HG03108 (cell line): ENCODE measurements at regions not wholly inside any gene's neighbourhood (a gene's known extent, or its start where the extent isn't known, plus 50 kb on each side); places are given as distances from the start of the nearest gene placed in this dataset.

ENCODE experiments used
- ATAC-seq: cut with Tn5 transposase; IDR thresholded peaks from one replicate; pipeline ENCODE4 v1.9.1; 2021; ENCODE audit warnings: moderate library complexity; ENCODE audit not compliant: unreplicated experiment

GRCh38 chr4:151908734-151909497 lies 148.1 kb upstream of the GATB start:
- ATAC-seq = no peak

- no peak for ATAC-seq
These were observed 147.4 kb upstream of the GATB start for GRCh38 chr4:151908201-151908600.

GRCh38 chr4:151906438-151906837 lies 145.6 kb upstream of the GATB start:
- ATAC-seq = no peak

DNA sequence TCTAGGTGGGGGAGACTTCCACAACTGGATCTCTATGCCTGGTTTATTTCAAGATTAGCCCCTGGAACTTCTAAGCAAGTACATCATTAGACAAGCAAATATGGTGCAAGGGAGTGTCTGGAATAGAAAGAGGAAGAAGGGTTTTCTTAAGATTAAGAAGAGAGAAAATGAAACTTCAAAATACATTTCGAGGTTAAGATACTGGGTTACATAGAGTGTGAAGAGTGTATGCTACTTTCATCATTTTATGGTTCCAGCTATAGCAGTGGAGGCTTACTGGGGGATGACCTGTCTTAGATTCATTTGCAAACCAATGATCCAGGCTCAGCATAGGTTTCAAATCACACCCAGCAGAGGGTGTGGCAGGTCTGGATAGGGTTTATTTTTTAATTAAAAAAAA lies 144.4 kb upstream of the GATB start:
- peak; percentile 83 for ATAC-seq

DNA sequence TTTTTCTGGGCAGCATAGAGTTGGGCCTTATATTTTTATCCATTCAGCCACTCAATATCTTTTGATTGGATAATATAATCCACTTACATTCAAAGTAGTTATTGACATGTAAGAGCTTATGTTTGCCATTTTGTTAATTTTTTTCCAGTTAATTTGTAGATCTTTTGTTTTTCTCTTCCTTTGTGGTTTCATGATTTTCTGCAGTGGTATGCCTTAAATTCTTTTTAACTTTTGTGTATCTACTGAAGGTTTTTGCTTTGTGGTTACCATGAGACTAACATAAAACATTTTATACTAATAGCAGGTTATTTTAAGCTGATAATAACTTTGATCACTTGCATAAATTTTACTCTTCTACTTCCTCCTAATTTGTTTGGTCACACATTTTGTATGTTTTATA lies 140.8 kb upstream of the GATB start:
- no peak for ATAC-seq

DNA sequence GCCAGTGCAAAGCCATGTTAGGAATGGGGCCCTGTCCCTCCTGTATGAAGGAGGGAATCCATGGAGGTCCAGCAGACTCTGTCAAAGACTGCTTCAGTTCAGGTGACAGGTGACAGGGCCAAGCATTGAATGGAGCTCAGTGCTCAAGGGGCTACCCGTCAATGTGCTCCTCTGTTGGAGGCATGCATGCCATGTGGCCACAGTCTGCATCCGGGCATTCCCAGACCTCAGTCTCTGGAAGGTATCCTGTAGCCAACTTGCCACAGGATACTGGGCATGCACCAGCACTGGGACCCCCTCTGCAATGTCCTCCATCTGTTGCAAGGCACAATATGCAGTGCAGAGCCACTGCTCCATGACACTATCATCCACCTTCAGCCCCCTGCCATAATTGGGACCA lies 136.1 kb upstream of the GATB start:
- no peak for ATAC-seq

DNA sequence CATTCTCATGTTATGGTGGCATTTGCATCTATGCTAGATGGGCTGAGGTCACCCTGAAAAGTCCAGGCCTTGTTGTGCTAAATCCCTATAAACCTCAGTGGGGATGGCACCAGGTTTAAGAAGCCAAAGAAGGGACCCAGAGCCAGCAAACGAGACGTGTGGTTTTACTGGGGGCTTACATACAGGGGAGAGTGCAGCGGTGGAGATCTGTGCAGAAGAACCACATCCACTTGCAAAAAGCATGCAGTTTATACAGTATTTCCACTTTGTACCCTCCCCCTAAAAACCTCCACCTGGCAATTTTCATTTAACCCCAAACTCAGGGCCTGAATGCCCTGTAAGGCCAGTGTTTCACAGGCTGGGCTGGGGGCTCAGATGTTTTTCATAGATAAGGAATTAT lies 134.9 kb upstream of the GATB start:
- ATAC-seq = no peak

DNA sequence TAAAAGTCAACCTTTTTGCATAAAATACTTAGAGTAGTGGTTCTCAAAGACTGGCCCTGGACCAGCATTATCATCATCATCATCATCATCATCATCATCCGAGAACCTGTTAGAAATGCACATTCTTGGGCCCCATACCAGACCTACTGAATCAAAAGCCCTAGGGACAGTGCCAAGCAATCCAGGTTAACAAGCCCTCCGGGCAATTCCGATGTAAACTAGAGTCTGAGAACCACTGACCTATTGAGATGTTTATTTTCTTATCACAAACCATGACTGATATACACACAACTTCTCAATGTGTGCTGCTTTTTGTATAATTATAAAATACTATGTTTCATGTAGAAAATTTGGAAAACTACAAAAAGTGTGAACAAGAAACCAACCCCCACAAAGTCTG lies 133.4 kb upstream of the GATB start:
- no peak for ATAC-seq

- peak; percentile 53 for ATAC-seq
These were observed 127.6 kb upstream of the GATB start for GRCh38 chr4:151888367-151888866.

DNA sequence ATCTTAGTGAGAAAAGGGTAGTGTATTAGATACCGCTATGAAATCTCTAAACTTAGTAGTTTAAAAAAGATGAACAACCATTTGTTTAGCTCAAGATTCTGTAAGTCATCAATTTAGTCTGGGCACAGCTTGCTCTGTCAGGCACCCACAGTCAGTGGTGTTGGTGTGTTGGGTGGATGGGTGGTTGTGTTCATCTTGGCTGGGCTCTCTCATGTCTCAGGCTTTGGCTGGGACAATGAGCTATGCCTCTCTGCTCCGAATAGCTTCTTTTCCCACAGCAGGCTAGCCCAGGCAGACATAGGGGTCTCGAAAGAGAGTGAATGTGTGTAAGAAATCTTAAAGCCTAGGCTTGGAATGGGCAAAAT lies 127.0 kb upstream of the GATB start:
- peak; percentile 17 for ATAC-seq

DNA sequence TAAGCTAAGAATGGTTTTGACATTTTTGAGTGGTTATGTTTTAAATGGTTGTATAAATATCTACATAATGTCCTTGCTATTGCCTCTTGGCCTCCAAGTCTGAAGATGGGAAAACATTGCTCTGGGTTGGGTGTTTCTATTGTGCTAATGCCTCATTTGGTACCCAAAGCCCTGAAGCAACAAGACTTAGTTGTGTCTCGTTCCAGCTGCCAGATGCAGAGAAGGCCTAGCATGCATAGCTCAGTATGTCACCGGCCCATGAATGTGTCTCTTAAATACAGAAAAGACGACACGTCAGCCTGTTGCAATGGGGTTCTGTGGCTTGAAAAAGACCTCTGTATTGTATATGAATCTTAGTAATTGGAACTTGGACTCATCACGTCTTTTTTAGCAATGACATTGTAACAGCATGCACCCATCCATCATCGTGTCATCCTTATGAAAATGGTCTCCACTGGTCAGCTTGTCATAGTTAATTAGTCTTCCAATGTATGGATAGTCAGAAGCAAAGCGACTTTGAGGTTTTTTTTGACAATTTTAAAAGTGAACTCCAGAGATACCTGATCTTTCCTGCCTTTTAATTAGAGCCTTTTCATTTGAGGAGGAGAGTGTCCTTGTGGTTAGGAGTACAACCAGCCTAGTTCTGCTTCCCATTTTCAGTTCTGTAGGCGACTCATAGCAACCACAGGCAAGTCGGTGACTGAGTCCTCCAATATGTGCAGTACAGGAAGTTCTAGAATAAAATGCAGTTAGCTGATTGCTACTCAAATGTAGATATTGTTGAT lies 126.4 kb upstream of the GATB start:
- peak; percentile 70 for ATAC-seq

DNA sequence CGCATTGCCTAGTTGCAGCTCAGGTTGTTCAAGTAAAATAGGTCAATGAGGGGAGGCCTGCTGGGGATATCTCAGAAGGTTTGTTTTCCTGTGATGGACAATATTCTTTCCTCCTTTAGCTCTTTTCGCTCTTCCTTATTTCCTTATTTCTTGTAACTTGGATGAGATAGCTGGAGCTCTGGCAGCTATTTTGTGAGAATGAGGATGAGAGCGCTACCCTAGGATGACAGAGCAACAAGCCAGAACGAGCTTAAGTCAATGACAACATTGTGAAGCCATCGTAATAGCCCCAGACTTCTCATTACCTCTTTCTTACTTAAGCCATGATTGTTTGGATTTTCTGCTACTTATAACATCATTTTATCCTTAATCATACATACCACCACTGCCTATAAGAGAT lies 124.3 kb upstream of the GATB start:
- no peak for ATAC-seq

DNA sequence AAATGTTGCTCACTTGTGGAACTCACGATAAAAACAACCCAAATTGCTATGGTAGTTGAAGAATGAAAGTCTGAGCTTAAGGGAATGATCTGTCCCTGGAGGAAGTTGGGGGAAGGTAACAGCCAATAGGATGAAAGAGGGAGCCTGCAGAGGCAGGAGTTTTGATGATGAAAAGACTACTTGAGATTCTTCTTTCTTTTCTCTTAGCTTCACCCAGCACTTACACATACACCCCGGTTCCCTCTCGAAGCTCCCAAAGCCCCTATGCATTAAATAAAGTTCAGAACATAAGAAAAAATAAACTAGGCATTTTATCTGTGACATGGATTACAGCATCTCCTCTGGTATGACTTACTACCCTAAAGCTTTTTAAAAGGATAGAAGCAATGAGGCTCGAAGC lies 122.9 kb upstream of the GATB start:
- ATAC-seq = no peak

- peak; percentile 65 for ATAC-seq
These were observed 121.4 kb upstream of the GATB start for GRCh38 chr4:151882072-151882803.

- no peak for ATAC-seq
These were observed 119.1 kb upstream of the GATB start for GRCh38 chr4:151879705-151880445.

- ATAC-seq = no peak
These were observed 115.7 kb upstream of the GATB start for GRCh38 chr4:151876381-151876988.

GRCh38 chr4:151874328-151874727 lies 113.5 kb upstream of the GATB start:
- no peak for ATAC-seq

- ATAC-seq = no peak
These were observed 105.7 kb upstream of the GATB start for GRCh38 chr4:151866592-151866918.

DNA sequence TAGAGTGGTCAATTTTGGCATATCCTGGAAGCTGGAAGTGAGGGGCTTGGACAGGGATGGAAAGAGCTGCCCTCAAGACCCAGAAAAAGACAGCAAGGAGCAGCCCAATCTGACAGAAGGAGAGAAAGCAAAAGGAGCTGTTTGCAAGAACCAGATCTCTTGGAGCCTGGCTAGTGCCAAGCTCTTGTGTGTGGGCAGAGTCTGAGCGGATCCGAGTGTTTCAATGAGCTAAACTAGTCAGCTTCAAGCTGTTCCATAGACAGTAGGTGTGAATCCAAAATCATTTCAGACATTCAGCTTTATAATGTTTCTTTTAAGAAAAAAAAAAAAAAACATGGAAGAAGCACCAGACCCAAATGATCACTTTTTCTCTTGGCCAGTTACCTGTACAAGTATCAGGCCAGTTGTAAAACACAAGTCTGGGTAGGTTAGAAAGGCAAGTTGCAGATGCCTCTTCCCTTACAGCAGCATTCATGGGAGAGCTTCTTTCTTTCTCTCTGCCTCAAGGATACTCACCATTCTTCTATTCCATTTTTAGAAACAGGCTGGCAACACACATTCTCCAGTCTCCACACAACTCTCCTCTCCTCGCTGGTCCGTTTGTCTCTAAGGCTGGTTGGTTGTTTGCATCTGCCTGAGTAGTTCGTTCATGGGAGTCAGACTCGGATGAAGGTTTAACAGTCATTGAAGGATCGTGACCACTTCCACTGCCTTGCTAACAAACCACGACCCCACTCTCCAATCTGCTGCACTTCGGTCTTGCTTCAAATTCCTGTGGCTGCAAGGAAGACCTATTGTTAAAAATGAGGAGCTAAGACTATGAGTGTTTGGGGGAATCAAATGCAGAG lies 105.2 kb upstream of the GATB start:
- no peak for ATAC-seq

GRCh38 chr4:151865312-151865711 lies 104.5 kb upstream of the GATB start:
- ATAC-seq = no peak
